ENCODE measurements at regions not wholly inside any gene's neighbourhood (a gene's known extent, or its start where the extent isn't known, plus 50 kb on each side); places are given as distances from the start of the nearest gene placed in this dataset.

- Histone ChIP-seq H3K27ac (ENCODE audit: low read length) (no peak overlapping the region), H3K4me3 (ENCODE audit: low read depth in 1 of 2, low read length in 2 of 2) (no peak overlapping the region), H3K36me3 (ENCODE audit: control insufficient read depth in 1 of 2, insufficient read depth in 2 of 2, low read length in 2 of 2) (no peaks in the 10 kb centered on the region), H3K4me1 (ENCODE audit: control insufficient read depth in 1 of 2, insufficient read depth in 2 of 2, low read length in 2 of 2) (no peaks in the 10 kb centered on the region), H3K9me3 (ENCODE audit: control insufficient read depth in 1 of 2, low read length in 2 of 2) (no peaks in the 10 kb centered on the region), H3K27me3 (ENCODE audit: low read depth, low read length) (no peaks in the 10 kb centered on the region)
Measured at GRCh38 chr15:47312161-47312560, 405.1 kb upstream of the SEMA6D start.

- no peaks in the 10 kb centered on the region for H3K27me3 ChIP-seq (ENCODE audit: low read depth, low read length)
- H3K36me3 ChIP-seq (ENCODE audit: control insufficient read depth in 1 of 2, insufficient read depth in 2 of 2, low read length in 2 of 2): no peaks in the 10 kb centered on the region
- no peaks in the 10 kb centered on the region for H3K9me3 ChIP-seq (ENCODE audit: control insufficient read depth in 1 of 2, low read length in 2 of 2)
- no peak overlapping the region for H3K4me3 ChIP-seq (ENCODE audit: low read depth in 1 of 2, low read length in 2 of 2)
- no peak overlapping the region for H3K27ac ChIP-seq (ENCODE audit: low read length)
- H3K4me1 ChIP-seq (ENCODE audit: control insufficient read depth in 1 of 2, insufficient read depth in 2 of 2, low read length in 2 of 2): no peaks in the 10 kb centered on the region
Measured at GRCh38 chr15:47326410-47327333, 390.6 kb upstream of the SEMA6D start.

- Histone ChIP-seq H3K36me3 (ENCODE audit: control insufficient read depth in 1 of 2, insufficient read depth in 2 of 2, low read length in 2 of 2) (no peaks in the 10 kb centered on the region), H3K4me1 (ENCODE audit: control insufficient read depth in 1 of 2, insufficient read depth in 2 of 2, low read length in 2 of 2) (no peaks in the 10 kb centered on the region), H3K9me3 (ENCODE audit: control insufficient read depth in 1 of 2, low read length in 2 of 2) (no peaks in the 10 kb centered on the region), H3K4me3 (ENCODE audit: low read depth in 1 of 2, low read length in 2 of 2) (no peak overlapping the region), H3K27me3 (ENCODE audit: low read depth, low read length) (no peaks in the 10 kb centered on the region), H3K27ac (ENCODE audit: low read length) (no peak overlapping the region)
Measured at GRCh38 chr15:47331829-47332393, 385.4 kb upstream of the SEMA6D start.

GRCh38 chr15:47332481-47332880 lies 384.8 kb upstream of the SEMA6D start:
- Histone ChIP-seq H3K4me3 (ENCODE audit: low read depth in 1 of 2, low read length in 2 of 2) (no peak overlapping the region), H3K4me1 (ENCODE audit: control insufficient read depth in 1 of 2, insufficient read depth in 2 of 2, low read length in 2 of 2) (no peaks in the 10 kb centered on the region), H3K9me3 (ENCODE audit: control insufficient read depth in 1 of 2, low read length in 2 of 2) (no peaks in the 10 kb centered on the region), H3K36me3 (ENCODE audit: control insufficient read depth in 1 of 2, insufficient read depth in 2 of 2, low read length in 2 of 2) (no peaks in the 10 kb centered on the region), H3K27ac (ENCODE audit: low read length) (no peak overlapping the region), H3K27me3 (ENCODE audit: low read depth, low read length) (no peaks in the 10 kb centered on the region)

- H3K9me3 ChIP-seq (ENCODE audit: control insufficient read depth in 1 of 2, low read length in 2 of 2): no peaks in the 10 kb centered on the region
- no peak overlapping the region for H3K4me3 ChIP-seq (ENCODE audit: low read depth in 1 of 2, low read length in 2 of 2)
- H3K27ac ChIP-seq (ENCODE audit: low read length): no peak overlapping the region
- no peaks in the 10 kb centered on the region for H3K4me1 ChIP-seq (ENCODE audit: control insufficient read depth in 1 of 2, insufficient read depth in 2 of 2, low read length in 2 of 2)
- H3K27me3 ChIP-seq (ENCODE audit: low read depth, low read length): no peaks in the 10 kb centered on the region
- H3K36me3 ChIP-seq (ENCODE audit: control insufficient read depth in 1 of 2, insufficient read depth in 2 of 2, low read length in 2 of 2): no peaks in the 10 kb centered on the region
Measured at GRCh38 chr15:47333734-47334133, 383.6 kb upstream of the SEMA6D start.

GRCh38 chr15:47334805-47335535 lies 382.3 kb upstream of the SEMA6D start:
- Histone ChIP-seq H3K4me1 (ENCODE audit: control insufficient read depth in 1 of 2, insufficient read depth in 2 of 2, low read length in 2 of 2) (peaks cover 0 to 7% of the 10 kb centered on the region in 2 donors), H3K9me3 (ENCODE audit: control insufficient read depth in 1 of 2, low read length in 2 of 2) (no peaks in the 10 kb centered on the region), H3K27ac (ENCODE audit: low read length) (no peak overlapping the region), H3K27me3 (ENCODE audit: low read depth, low read length) (no peaks in the 10 kb centered on the region), H3K4me3 (ENCODE audit: low read depth in 1 of 2, low read length in 2 of 2) (no peak overlapping the region), H3K36me3 (ENCODE audit: control insufficient read depth in 1 of 2, insufficient read depth in 2 of 2, low read length in 2 of 2) (no peaks in the 10 kb centered on the region)

GRCh38 chr15:47337106-47337505 lies 380.2 kb upstream of the SEMA6D start:
- Histone ChIP-seq H3K36me3 (ENCODE audit: control insufficient read depth in 1 of 2, insufficient read depth in 2 of 2, low read length in 2 of 2) (no peaks in the 10 kb centered on the region), H3K4me3 (ENCODE audit: low read depth in 1 of 2, low read length in 2 of 2) (no peak overlapping the region), H3K27me3 (ENCODE audit: low read depth, low read length) (no peaks in the 10 kb centered on the region), H3K4me1 (ENCODE audit: control insufficient read depth in 1 of 2, insufficient read depth in 2 of 2, low read length in 2 of 2) (peaks cover 0 to 8% of the 10 kb centered on the region in 2 donors), H3K27ac (ENCODE audit: low read length) (no peak overlapping the region), H3K9me3 (ENCODE audit: control insufficient read depth in 1 of 2, low read length in 2 of 2) (no peaks in the 10 kb centered on the region)

- Histone ChIP-seq H3K4me1 (ENCODE audit: control insufficient read depth in 1 of 2, insufficient read depth in 2 of 2, low read length in 2 of 2) (peaks cover 0 to 8% of the 10 kb centered on the region in 2 donors), H3K36me3 (ENCODE audit: control insufficient read depth in 1 of 2, insufficient read depth in 2 of 2, low read length in 2 of 2) (no peaks in the 10 kb centered on the region), H3K4me3 (ENCODE audit: low read depth in 1 of 2, low read length in 2 of 2) (no peak overlapping the region), H3K27ac (ENCODE audit: low read length) (no peak overlapping the region), H3K27me3 (ENCODE audit: low read depth, low read length) (no peaks in the 10 kb centered on the region), H3K9me3 (ENCODE audit: control insufficient read depth in 1 of 2, low read length in 2 of 2) (no peaks in the 10 kb centered on the region)
Measured at GRCh38 chr15:47337836-47338235, 379.5 kb upstream of the SEMA6D start.

GRCh38 chr15:47338771-47339170 lies 378.5 kb upstream of the SEMA6D start:
- no peaks in the 10 kb centered on the region for H3K27me3 ChIP-seq (ENCODE audit: low read depth, low read length)
- peaks cover 0 to 8% of the 10 kb centered on the region in 2 donors for H3K4me1 ChIP-seq (ENCODE audit: control insufficient read depth in 1 of 2, insufficient read depth in 2 of 2, low read length in 2 of 2)
- H3K36me3 ChIP-seq (ENCODE audit: control insufficient read depth in 1 of 2, insufficient read depth in 2 of 2, low read length in 2 of 2): no peaks in the 10 kb centered on the region
- no peak overlapping the region for H3K4me3 ChIP-seq (ENCODE audit: low read depth in 1 of 2, low read length in 2 of 2)
- no peaks in the 10 kb centered on the region for H3K9me3 ChIP-seq (ENCODE audit: control insufficient read depth in 1 of 2, low read length in 2 of 2)
- H3K27ac ChIP-seq (ENCODE audit: low read length): no peak overlapping the region

- Histone ChIP-seq H3K36me3 (ENCODE audit: control insufficient read depth in 1 of 2, insufficient read depth in 2 of 2, low read length in 2 of 2) (no peaks in the 10 kb centered on the region), H3K27me3 (ENCODE audit: low read depth, low read length) (no peaks in the 10 kb centered on the region), H3K27ac (ENCODE audit: low read length) (no peak overlapping the region), H3K4me3 (ENCODE audit: low read depth in 1 of 2, low read length in 2 of 2) (no peak overlapping the region), H3K9me3 (ENCODE audit: control insufficient read depth in 1 of 2, low read length in 2 of 2) (no peaks in the 10 kb centered on the region), H3K4me1 (ENCODE audit: control insufficient read depth in 1 of 2, insufficient read depth in 2 of 2, low read length in 2 of 2) (peaks cover 0 to 8% of the 10 kb centered on the region in 2 donors)
Measured at GRCh38 chr15:47339800-47340570, 377.3 kb upstream of the SEMA6D start.

GRCh38 chr15:47340571-47340920 lies 376.8 kb upstream of the SEMA6D start:
- Histone ChIP-seq H3K4me3 (ENCODE audit: low read depth in 1 of 2, low read length in 2 of 2) (no peak overlapping the region), H3K27me3 (ENCODE audit: low read depth, low read length) (no peaks in the 10 kb centered on the region), H3K36me3 (ENCODE audit: control insufficient read depth in 1 of 2, insufficient read depth in 2 of 2, low read length in 2 of 2) (no peaks in the 10 kb centered on the region), H3K4me1 (ENCODE audit: control insufficient read depth in 1 of 2, insufficient read depth in 2 of 2, low read length in 2 of 2) (peaks cover 0 to 8% of the 10 kb centered on the region in 2 donors), H3K27ac (ENCODE audit: low read length) (no peak overlapping the region), H3K9me3 (ENCODE audit: control insufficient read depth in 1 of 2, low read length in 2 of 2) (no peaks in the 10 kb centered on the region)

Measured in muscle layer of duodenum (tissue), 2 donors.